ENCODE measurements at regions not wholly inside any gene's neighbourhood (a gene's known extent, or its start where the extent isn't known, plus 50 kb on each side); places are given as distances from the start of the nearest gene placed in this dataset.

GRCh38 chr15:70252056-70252950 lies 154.6 kb upstream of the TLE3 start:
- DNase-seq (ENCODE audit: low read depth, low spot score): no peak

- no peak for DNase-seq (ENCODE audit: low read depth, low spot score)
These were observed 153.7 kb upstream of the TLE3 start for GRCh38 chr15:70251246-70251990.

- DNase-seq (ENCODE audit: low read depth, low spot score): no peak
These were observed 152.8 kb upstream of the TLE3 start for GRCh38 chr15:70250208-70251201.

- no peak for DNase-seq (ENCODE audit: low read depth, low spot score)
These were observed 151.9 kb upstream of the TLE3 start for GRCh38 chr15:70249616-70250015.

- DNase-seq (ENCODE audit: low read depth, low spot score): peak; percentile 86
These were observed 150.7 kb upstream of the TLE3 start for GRCh38 chr15:70248116-70249025.

GRCh38 chr15:70247281-70247680 lies 149.6 kb upstream of the TLE3 start:
- no peak for DNase-seq (ENCODE audit: low read depth, low spot score)

GRCh38 chr15:70246623-70247220 lies 149.0 kb upstream of the TLE3 start:
- no peak for DNase-seq (ENCODE audit: low read depth, low spot score)

GRCh38 chr15:70245932-70246622 lies 148.4 kb upstream of the TLE3 start:
- no peak for DNase-seq (ENCODE audit: low read depth, low spot score)

GRCh38 chr15:70244978-70245542 lies 147.3 kb upstream of the TLE3 start:
- DNase-seq (ENCODE audit: low read depth, low spot score): no peak

GRCh38 chr15:70243686-70244540 lies 146.2 kb upstream of the TLE3 start:
- DNase-seq (ENCODE audit: low read depth, low spot score): no peak

- peak; percentile 57 for DNase-seq (ENCODE audit: low read depth, low spot score)
These were observed 145.4 kb upstream of the TLE3 start for GRCh38 chr15:70242951-70243685.

GRCh38 chr15:70241561-70242320 lies 144.0 kb upstream of the TLE3 start:
- DNase-seq (ENCODE audit: low read depth, low spot score): no peak

GRCh38 chr15:70240820-70241430 lies 143.2 kb upstream of the TLE3 start:
- DNase-seq (ENCODE audit: low read depth, low spot score): no peak

- DNase-seq (ENCODE audit: low read depth, low spot score): no peak
These were observed 142.4 kb upstream of the TLE3 start for GRCh38 chr15:70240082-70240481.

GRCh38 chr15:70238917-70239316 lies 141.2 kb upstream of the TLE3 start:
- DNase-seq (ENCODE audit: low read depth, low spot score): no peak

GRCh38 chr15:70237626-70238025 lies 139.9 kb upstream of the TLE3 start:
- DNase-seq (ENCODE audit: low read depth, low spot score): no peak
